Neural crest cell (in vitro differentiated cells): ENCODE measurements at regions not wholly inside any gene's neighbourhood (a gene's known extent, or its start where the extent isn't known, plus 50 kb on each side); places are given as distances from the start of the nearest gene placed in this dataset.

Source experiments
- DNase-seq: peaks from one replicate; pipeline ENCODE4 v3.0.0; 2021; ENCODE audit warnings: low read depth, mixed read lengths, low spot score
- H3K27ac Mint-ChIP-seq: one replicate; pipeline ENCODE4 v1.8.0; 2021; ENCODE audit warnings: mild to moderate bottlenecking, mixed read lengths; ENCODE audit not compliant: unreplicated experiment
- H3K27me3 Mint-ChIP-seq: 2 replicates; pipeline ENCODE4 v1.8.0; 2021; ENCODE audit warnings: low read depth, mild to moderate bottlenecking, mixed read lengths
- H3K36me3 Mint-ChIP-seq: 2 replicates; pipeline ENCODE4 v1.8.0; 2021; ENCODE audit warnings: low read depth, mild to moderate bottlenecking, mixed read lengths
- H3K4me1 Mint-ChIP-seq: 2 replicates; pipeline ENCODE4 v1.8.0; 2021; ENCODE audit warnings: mixed read lengths
- H3K4me3 Mint-ChIP-seq: one replicate; pipeline ENCODE4 v1.8.0; 2021; ENCODE audit warnings: mild to moderate bottlenecking, mixed read lengths
- H3K9me3 Mint-ChIP-seq: 2 replicates; pipeline ENCODE4 v1.8.0; 2021; ENCODE audit warnings: mixed read lengths
- TF ChIP-seq, protein P1 (sequence below): fragments of 200-600 bp; sonication (generic); conservative IDR thresholded peaks from 2 replicates; pipeline ENCODE4 v1.5.0; 2021; ENCODE audit warnings: antibody characterized with exemption, mild to moderate bottlenecking

GRCh38 chr12:107320033-107320928, 226.9 kb upstream of the CRY1 start:
- no peak for DNase-seq
- TF ChIP-seq, protein P1, sequence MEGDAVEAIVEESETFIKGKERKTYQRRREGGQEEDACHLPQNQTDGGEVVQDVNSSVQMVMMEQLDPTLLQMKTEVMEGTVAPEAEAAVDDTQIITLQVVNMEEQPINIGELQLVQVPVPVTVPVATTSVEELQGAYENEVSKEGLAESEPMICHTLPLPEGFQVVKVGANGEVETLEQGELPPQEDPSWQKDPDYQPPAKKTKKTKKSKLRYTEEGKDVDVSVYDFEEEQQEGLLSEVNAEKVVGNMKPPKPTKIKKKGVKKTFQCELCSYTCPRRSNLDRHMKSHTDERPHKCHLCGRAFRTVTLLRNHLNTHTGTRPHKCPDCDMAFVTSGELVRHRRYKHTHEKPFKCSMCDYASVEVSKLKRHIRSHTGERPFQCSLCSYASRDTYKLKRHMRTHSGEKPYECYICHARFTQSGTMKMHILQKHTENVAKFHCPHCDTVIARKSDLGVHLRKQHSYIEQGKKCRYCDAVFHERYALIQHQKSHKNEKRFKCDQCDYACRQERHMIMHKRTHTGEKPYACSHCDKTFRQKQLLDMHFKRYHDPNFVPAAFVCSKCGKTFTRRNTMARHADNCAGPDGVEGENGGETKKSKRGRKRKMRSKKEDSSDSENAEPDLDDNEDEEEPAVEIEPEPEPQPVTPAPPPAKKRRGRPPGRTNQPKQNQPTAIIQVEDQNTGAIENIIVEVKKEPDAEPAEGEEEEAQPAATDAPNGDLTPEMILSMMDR: no peak
- Mint-ChIP-seq H3K27me3 (peaks cover 95% of the 10 kb centered on the region), H3K36me3 (no peaks in the 10 kb centered on the region), H3K4me3 (peak overlapping the region; percentile 93), H3K27ac (peak overlapping the region; percentile 19), H3K4me1 (peaks cover 23% of the 10 kb centered on the region), H3K9me3 (no peaks in the 10 kb centered on the region)

DNA sequence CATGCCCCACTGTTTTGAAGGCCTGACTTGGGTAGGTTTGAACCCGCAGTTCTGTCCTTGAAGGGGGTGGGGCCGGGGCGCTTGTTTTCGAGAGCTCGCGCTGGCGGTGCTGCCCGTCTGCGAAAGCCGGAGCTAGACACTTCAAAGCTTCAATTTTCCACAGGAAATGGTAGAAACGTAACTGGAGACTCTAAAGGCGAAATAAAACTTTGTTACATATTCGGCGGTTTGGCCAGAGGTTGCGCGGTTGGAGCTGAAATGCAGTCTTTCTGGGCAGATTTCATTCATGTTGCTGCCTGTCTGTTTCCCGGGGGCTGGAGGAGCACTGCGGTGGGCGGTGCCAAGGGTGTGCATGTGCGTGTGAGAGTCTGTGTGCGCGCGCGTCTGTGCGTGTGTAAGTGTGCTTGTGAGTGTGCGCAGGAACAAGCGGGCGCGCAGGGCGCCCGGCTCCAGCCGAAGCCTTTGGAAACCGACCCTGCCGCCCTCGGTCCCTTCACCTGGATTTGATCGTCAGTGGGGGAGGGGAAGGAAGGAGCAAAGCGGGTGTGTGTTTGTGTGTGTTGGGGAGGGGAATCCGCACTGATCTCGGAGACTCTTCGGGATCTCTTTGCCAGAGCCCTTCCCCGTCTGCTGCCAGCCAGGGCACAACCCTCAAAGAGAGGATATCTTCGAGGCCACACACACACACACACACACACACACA, 227.7 kb upstream of the CRY1 start:
- H3K9me3 Mint-ChIP-seq: no peaks in the 10 kb centered on the region
- peaks cover 90% of the 10 kb centered on the region for H3K27me3 Mint-ChIP-seq
- peak overlapping the region; percentile 93 for H3K4me3 Mint-ChIP-seq
- no peaks in the 10 kb centered on the region for H3K36me3 Mint-ChIP-seq
- TF ChIP-seq, protein P1: no peak
- peaks cover 23% of the 10 kb centered on the region for H3K4me1 Mint-ChIP-seq
- no peak overlapping the region for H3K27ac Mint-ChIP-seq
- peak; percentile 8 for DNase-seq

- Mint-ChIP-seq H3K4me1 (peaks cover 23% of the 10 kb centered on the region), H3K36me3 (no peaks in the 10 kb centered on the region), H3K4me3 (peak overlapping the region; percentile 93), H3K9me3 (no peaks in the 10 kb centered on the region), H3K27me3 (peaks cover 90% of the 10 kb centered on the region), H3K27ac (no peak overlapping the region)
- no peak for DNase-seq
- TF ChIP-seq, protein P1: no peak
These were observed 228.7 kb upstream of the CRY1 start for GRCh38 chr12:107322063-107322462.

- no peak for DNase-seq
- H3K9me3 Mint-ChIP-seq: no peaks in the 10 kb centered on the region
- peaks cover 83% of the 10 kb centered on the region for H3K27me3 Mint-ChIP-seq
- TF ChIP-seq, protein P1: no peak
- H3K36me3 Mint-ChIP-seq: no peaks in the 10 kb centered on the region
- peaks cover 23% of the 10 kb centered on the region for H3K4me1 Mint-ChIP-seq
- H3K27ac Mint-ChIP-seq: no peak overlapping the region
- H3K4me3 Mint-ChIP-seq: no peak overlapping the region
These were observed 231.8 kb upstream of the CRY1 start for GRCh38 chr12:107325075-107325608.

GRCh38 chr12:107326237-107326636, 232.9 kb upstream of the CRY1 start:
- no peaks in the 10 kb centered on the region for H3K36me3 Mint-ChIP-seq
- peaks cover 75% of the 10 kb centered on the region for H3K27me3 Mint-ChIP-seq
- TF ChIP-seq, protein P1: no peak

More at GRCh38 chr12:107326237-107326636, 232.9 kb upstream of the CRY1 start:
- no peaks in the 10 kb centered on the region for H3K9me3 Mint-ChIP-seq
- no peak for DNase-seq
- H3K27ac Mint-ChIP-seq: no peak overlapping the region
- H3K4me3 Mint-ChIP-seq: no peak overlapping the region
- H3K4me1 Mint-ChIP-seq: peaks cover 12% of the 10 kb centered on the region
